HepG2 (cell line): ENCODE measurements at regions not wholly inside any gene's neighbourhood (a gene's known extent, or its start where the extent isn't known, plus 50 kb on each side); places are given as distances from the start of the nearest gene placed in this dataset.

Experiments used
- ATAC-seq: fragments of 200-7000 bp; cut with Tn5 transposase; 3 replicates; pipeline ENCODE4 v1.9.1; 2020; ENCODE audit warnings: mild to moderate bottlenecking, moderate library complexity
- BruUV-seq: library from RNA; stranded (reverse); fragments of 400-500 nt; replicated peaks from 2 replicates; lab custom pipeline; 2021; lab: Mats Ljungman, UMichigan
- CTCF ChIA-PET: fragments of 300-600 bp; formaldehyde crosslinking; extraction: SDS; loops from one replicate; lab custom pipeline; 2021; ENCODE audit warnings: low total read pairs, inconsistent platforms, low intra/inter-chr PET ratio; lab: Yijun Ruan, JAX
- POLR2A ChIA-PET: fragments of 350-600 bp; sonication (Branson Sonifier 250); formaldehyde crosslinking; loops from one replicate; lab custom pipeline; 2020; ENCODE audit warnings: antibody characterized with exemption, inconsistent platforms; lab: Yijun Ruan, JAX
- DNase-seq: peaks from one replicate; pipeline ENCODE4 v3.0.0-alpha.2; 2015; ENCODE audit warnings: low spot score
- FAIRE-seq: peaks from 3 replicates; lab custom pipeline; 2011; peaks lifted over from hg19 to GRCh38; lab: Jason Lieb, UNC
- H2AFZ ChIP-seq: one replicate; pipeline ENCODE4 v1.6.1; 2011; ENCODE audit warnings: low read length, inconsistent platforms
- H3K27ac ChIP-seq: fragments of 300-600 bp; 3 replicates; pipeline ENCODE4 v1.8.0; 2011; ENCODE audit warnings: mixed run types, mild to moderate bottlenecking, mixed read lengths, low read length, inconsistent platforms; ENCODE audit not compliant: insufficient read depth; ENCODE audit errors: extremely low read length
- H3K27me3 ChIP-seq, 2 experiments: fragments of 200-600 bp in 1 of 2; 2 replicates in 1 of 2; 3 replicates in 1 of 2; pipeline versions ENCODE4 v1.6.0 to v1.8.0; 2011; ENCODE audit warnings: low read length in 2 of 2, mild to moderate bottlenecking in 2 of 2, moderate library complexity in 2 of 2, inconsistent platforms in 1 of 2; ENCODE audit not compliant: insufficient read depth in 2 of 2, control insufficient read depth in 1 of 2
- H3K36me3 ChIP-seq, 2 experiments: fragments of 200-600 bp in 1 of 2; replicated peaks in 1 of 2; 2 replicates in 1 of 2; 3 replicates in 1 of 2; pipeline versions ENCODE4 v1.5.1 to v1.8.0; 2011; ENCODE audit warnings: low read length in 2 of 2, inconsistent platforms in 1 of 2; ENCODE audit not compliant: insufficient read depth in 2 of 2, control insufficient read depth in 1 of 2
- H3K4me1 ChIP-seq: 2 replicates; pipeline ENCODE4 v1.5.1; 2012; ENCODE audit warnings: low read length, inconsistent platforms; ENCODE audit not compliant: insufficient read depth
- H3K4me2 ChIP-seq: 2 replicates; pipeline ENCODE4 v1.6.0; 2011; ENCODE audit warnings: low read depth, low read length, inconsistent platforms
- H3K4me3 ChIP-seq, 3 experiments: fragments of 200-600 bp in 1 of 3; sonication (generic), shearing (Covaris generic) in 1 of 3; replicated peaks in 1 of 3; 2 replicates each; pipeline ENCODE4 v1.5.1; 2011 to 2016; ENCODE audit warnings: low read length in 3 of 3, inconsistent platforms in 2 of 3, low read depth in 2 of 3, mild to moderate bottlenecking in 2 of 3, control low read depth in 1 of 3, mixed read lengths in 1 of 3; ENCODE audit not compliant: insufficient read depth in 1 of 3
- H3K79me2 ChIP-seq: one replicate; pipeline ENCODE4 v1.6.1; 2011; ENCODE audit warnings: low read length, inconsistent platforms; ENCODE audit not compliant: insufficient read depth
- H3K9ac ChIP-seq: 2 replicates; pipeline ENCODE4 v1.6.0; 2011; ENCODE audit warnings: mild to moderate bottlenecking, low read depth, low read length, inconsistent platforms; ENCODE audit not compliant: insufficient read depth
- H3K9me3 ChIP-seq: 2 replicates; pipeline ENCODE4 v1.5.1; 2012; ENCODE audit warnings: mild to moderate bottlenecking, low read length
- H4K20me1 ChIP-seq: 2 replicates; pipeline ENCODE4 v1.6.0; 2011; ENCODE audit warnings: inconsistent platforms, mild to moderate bottlenecking, low read length, moderate library complexity; ENCODE audit not compliant: insufficient read depth
- ATF7 ChIP-seq, 2 experiments: fragments of 450-650 bp in 1 of 2; sonication (generic) in 1 of 2; formaldehyde crosslinking in 1 of 2; IDR thresholded peaks; 2 replicates each; pipeline versions ENCODE4 v1.4.0 to v1.6.1; 2016 to 2020; ENCODE audit warnings: antibody characterized with exemption in 1 of 2, mild to moderate bottlenecking in 1 of 2, missing genetic modification reagents in 1 of 2
- DNMT1 ChIP-seq: sonication (generic); formaldehyde crosslinking; IDR thresholded peaks from 2 replicates; pipeline ENCODE4 v1.5.1; 2020; ENCODE audit warnings: mild to moderate bottlenecking, missing genetic modification reagents
- EHMT2 ChIP-seq: fragments of 200-600 bp; sonication (generic); IDR thresholded peaks from 2 replicates; pipeline ENCODE4 v1.7.0; 2017; ENCODE audit warnings: antibody characterized with exemption, low read depth, low read length, borderline replicate concordance
- GPN1 ChIP-seq: sonication (generic); formaldehyde crosslinking; IDR thresholded peaks from 2 replicates; pipeline ENCODE4 v1.5.1; 2020; ENCODE audit warnings: missing genetic modification reagents, borderline replicate concordance
- HCFC1 ChIP-seq: fragments of 150-350 bp; IDR thresholded peaks from 2 replicates; pipeline ENCODE4 v1.6.1; 2014; ENCODE audit warnings: low read depth, low read length
- MXD4 ChIP-seq: IDR thresholded peaks from 2 replicates; pipeline ENCODE4 v1.6.1; 2016; ENCODE audit warnings: mild to moderate bottlenecking, missing biosample characterization, missing genetic modification reagents
- NKX3-1 ChIP-seq: sonication (generic); formaldehyde crosslinking; IDR thresholded peaks from 2 replicates; pipeline ENCODE4 v1.5.0; 2020; ENCODE audit warnings: missing genetic modification reagents
- RELA ChIP-seq: sonication (generic); formaldehyde crosslinking; IDR thresholded peaks from 2 replicates; pipeline ENCODE4 v1.4.0; 2020; ENCODE audit warnings: missing genetic modification reagents
- SNAPC2 ChIP-seq: sonication (generic); formaldehyde crosslinking; IDR thresholded peaks from 2 replicates; pipeline ENCODE4 v1.8.1; 2022; ENCODE audit warnings: mild to moderate bottlenecking, missing genetic modification reagents
- SP140L ChIP-seq: sonication (generic); formaldehyde crosslinking; IDR thresholded peaks from 2 replicates; pipeline ENCODE4 v1.4.0; 2020; ENCODE audit warnings: missing genetic modification reagents, borderline replicate concordance
- ZNF234 ChIP-seq: sonication (generic); formaldehyde crosslinking; conservative IDR thresholded peaks from 2 replicates; pipeline ENCODE4 v1.5.1; 2020; ENCODE audit warnings: mild to moderate bottlenecking, missing genetic modification reagents
- ZNF484 ChIP-seq: sonication (generic); formaldehyde crosslinking; IDR thresholded peaks from 2 replicates; pipeline ENCODE4 v1.5.1; 2020; ENCODE audit warnings: mild to moderate bottlenecking, low read depth, missing genetic modification reagents, borderline replicate concordance
- ZNF776 ChIP-seq: sonication (generic); formaldehyde crosslinking; IDR thresholded peaks from 2 replicates; pipeline ENCODE4 v1.4.0; 2020; ENCODE audit warnings: mild to moderate bottlenecking, missing genetic modification reagents
- WGBS: methylation state at CpG from one replicate; pipeline ENCODE4 v1.1.6; 2017; ENCODE audit warnings: low lambda C conversion rate; 5-methylcytosine and 5-hydroxymethylcytosine counted together
- in situ Hi-C: cut with HindIII; loops from 2 replicates; pipeline ENCODE4 v1.10.0; 2017; ENCODE audit warnings: low pct_unique_long_range_greater_than_20kb; ENCODE audit not compliant: extremely low pct_ligation_motif_present
- intact Hi-C: fragments of 100-400 bp; cut with micrococcal nuclease; formaldehyde crosslinking; loops from one replicate; pipeline ENCODE4 v1.10.0; 2022; ENCODE audit not compliant: unreplicated experiment
- TF ChIP-seq, protein P1 (sequence below): sonication (generic); formaldehyde crosslinking; IDR thresholded peaks from 2 replicates; pipeline ENCODE4 v1.9.0; 2021; ENCODE audit warnings: missing genetic modification reagents, borderline replicate concordance
- TF ChIP-seq, protein P2 (sequence below): IDR thresholded peaks from 2 replicates; pipeline ENCODE4 v1.6.1; 2016; ENCODE audit warnings: missing biosample characterization, missing genetic modification reagents, low read depth

DNA sequence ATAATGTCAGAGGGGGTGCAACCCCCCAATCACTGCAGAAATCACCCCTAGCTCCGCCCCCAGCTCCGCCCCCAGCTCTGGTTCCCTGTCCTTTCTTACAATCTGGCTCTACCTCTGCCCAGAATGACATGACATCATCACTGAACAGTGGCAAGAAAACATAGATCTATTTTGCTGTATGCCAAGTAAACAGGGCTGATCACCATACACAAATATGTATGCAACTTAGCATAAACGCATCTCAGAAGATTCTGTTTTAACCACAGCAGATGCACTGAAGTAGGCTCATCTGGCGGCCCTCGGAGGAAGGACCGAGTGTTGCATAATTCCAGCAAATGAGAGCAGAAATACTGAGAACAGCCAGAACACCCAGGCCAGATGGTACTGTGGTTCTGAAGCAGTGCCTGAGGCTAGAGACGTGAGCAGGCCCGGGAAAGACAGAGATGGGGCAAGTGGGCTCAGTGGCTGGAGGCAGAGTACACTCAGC lies 293.3 kb upstream of the KLF14 start:
- Histone ChIP-seq H3K4me2 (no peak overlapping the region), H3K36me3 (peaks cover 0 to 20% of the 10 kb centered on the region in 2 experiments; a peak in 3 of 5 replicates)
- in situ Hi-C loops: no loop called here
- no TSS peak for BruUV-seq
- intact Hi-C loops: no loop called here
- no peak for ATAC-seq
- TF ChIP-seq, protein P1, sequence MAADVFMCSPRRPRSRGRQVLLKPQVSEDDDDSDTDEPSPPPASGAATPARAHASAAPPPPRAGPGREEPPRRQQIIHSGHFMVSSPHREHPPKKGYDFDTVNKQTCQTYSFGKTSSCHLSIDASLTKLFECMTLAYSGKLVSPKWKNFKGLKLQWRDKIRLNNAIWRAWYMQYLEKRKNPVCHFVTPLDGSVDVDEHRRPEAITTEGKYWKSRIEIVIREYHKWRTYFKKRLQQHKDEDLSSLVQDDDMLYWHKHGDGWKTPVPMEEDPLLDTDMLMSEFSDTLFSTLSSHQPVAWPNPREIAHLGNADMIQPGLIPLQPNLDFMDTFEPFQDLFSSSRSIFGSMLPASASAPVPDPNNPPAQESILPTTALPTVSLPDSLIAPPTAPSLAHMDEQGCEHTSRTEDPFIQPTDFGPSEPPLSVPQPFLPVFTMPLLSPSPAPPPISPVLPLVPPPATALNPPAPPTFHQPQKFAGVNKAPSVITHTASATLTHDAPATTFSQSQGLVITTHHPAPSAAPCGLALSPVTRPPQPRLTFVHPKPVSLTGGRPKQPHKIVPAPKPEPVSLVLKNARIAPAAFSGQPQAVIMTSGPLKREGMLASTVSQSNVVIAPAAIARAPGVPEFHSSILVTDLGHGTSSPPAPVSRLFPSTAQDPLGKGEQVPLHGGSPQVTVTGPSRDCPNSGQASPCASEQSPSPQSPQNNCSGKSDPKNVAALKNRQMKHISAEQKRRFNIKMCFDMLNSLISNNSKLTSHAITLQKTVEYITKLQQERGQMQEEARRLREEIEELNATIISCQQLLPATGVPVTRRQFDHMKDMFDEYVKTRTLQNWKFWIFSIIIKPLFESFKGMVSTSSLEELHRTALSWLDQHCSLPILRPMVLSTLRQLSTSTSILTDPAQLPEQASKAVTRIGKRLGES (CRISPR knock-in tag): no peak
- TF ChIP-seq ATF7 (IDR thresholded peaks at IDR 0.05) (0 out of 2 replicates have a peak, but pooled peaks have one; percentile 54), ATF7 (CRISPR knock-in tag; IDR thresholded peaks at IDR 0.05) (no peak)
- TF ChIP-seq, all 625 proteins: peak for 1
- Histone ChIP-seq H2AFZ (no peak overlapping the region), H3K4me3 (no peak overlapping the region), H3K4me1 (no peaks in the 10 kb centered on the region), H3K9me3 (no peaks in the 10 kb centered on the region), H3K79me2 (peaks cover 28% of the 10 kb centered on the region), H3K27ac (no peak overlapping the region), H3K27me3 (no peaks in the 10 kb centered on the region), H4K20me1 (peaks cover 35% of the 10 kb centered on the region; the same call in 1 of the 2 replicates), H3K9ac (no peak overlapping the region)
- CTCF ChIA-PET: no interaction called here
- POLR2A ChIA-PET: no interaction called here
- FAIRE-seq (no peak), DNase-seq (no peak)
- WGBS: 98% methylated on average over 8 of the region's 8 CpGs

DNA sequence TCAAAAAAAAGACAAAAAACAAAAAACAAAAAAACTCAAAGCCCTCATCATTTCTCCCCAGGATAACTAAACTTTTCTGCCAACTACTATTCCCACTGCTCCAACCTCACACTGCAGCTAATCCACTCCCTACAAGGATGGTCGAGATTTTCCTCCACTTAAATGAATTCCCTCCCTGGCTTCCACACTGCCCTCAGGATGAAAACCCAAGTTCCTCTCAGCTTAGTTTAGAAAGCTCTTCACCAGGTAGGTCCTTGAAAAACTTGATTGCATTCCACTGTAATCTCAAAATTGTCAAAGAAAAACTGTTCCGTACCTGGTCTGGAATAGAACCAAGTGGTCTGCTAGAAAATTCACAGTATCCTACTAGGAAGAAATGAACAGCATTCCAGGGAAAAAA lies 294.3 kb upstream of the KLF14 start:
- ChIA-PET POLR2A (interaction anchor here (0.7 kb wide), 1 partner anchor 219 kb away, joined by 3 read pairs; no protein-coding TSS in a partner anchor), CTCF (no interaction called here)
- DNase-seq: no peak
- H4K20me1 ChIP-seq: peaks cover 33% of the 10 kb centered on the region; the same call in 1 of the 2 replicates
- in situ Hi-C loops (no loop called here), intact Hi-C loops (no loop called here)
- BruUV-seq: no TSS peak
- no peak overlapping the region for H3K9ac ChIP-seq
- no peaks in the 10 kb centered on the region for H3K27me3 ChIP-seq
- H2AFZ ChIP-seq: no peak overlapping the region
- 92% methylated on average over 2 of the region's 2 CpGs for WGBS
- H3K27ac ChIP-seq: no peak overlapping the region
- H3K4me2 ChIP-seq: no peak overlapping the region
- H3K36me3 ChIP-seq: peaks cover 0 to 18% of the 10 kb centered on the region in 2 experiments; a peak in 2 of 5 replicates
- ATAC-seq: no peak
- peaks cover 28% of the 10 kb centered on the region for H3K79me2 ChIP-seq
- no peak for FAIRE-seq
- no peaks in the 10 kb centered on the region for H3K4me1 ChIP-seq
- H3K9me3 ChIP-seq: no peaks in the 10 kb centered on the region
- no peak overlapping the region for H3K4me3 ChIP-seq
- TF ChIP-seq, protein P2, sequence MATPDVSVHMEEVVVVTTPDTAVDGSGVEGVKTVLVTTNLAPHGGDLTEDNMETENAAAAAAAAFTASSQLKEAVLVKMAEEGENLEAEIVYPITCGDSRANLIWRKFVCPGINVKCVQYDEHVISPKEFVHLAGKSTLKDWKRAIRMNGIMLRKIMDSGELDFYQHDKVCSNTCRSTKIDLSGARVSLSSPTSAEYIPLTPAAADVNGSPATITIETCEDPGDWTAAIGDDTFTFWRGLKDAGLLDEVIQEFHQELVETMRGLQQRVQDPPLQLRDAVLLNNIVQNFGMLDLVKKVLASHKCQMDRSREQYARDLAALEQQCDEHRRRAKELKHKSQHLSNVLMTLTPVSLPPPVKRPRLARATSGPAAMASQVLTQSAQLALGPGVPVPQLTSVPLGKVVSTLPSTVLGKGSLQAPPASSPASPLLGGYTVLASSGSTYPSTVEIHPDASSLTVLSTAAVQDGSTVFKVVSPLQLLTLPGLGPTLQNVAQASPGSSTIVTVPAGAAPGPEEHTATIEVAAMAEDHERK (CRISPR knock-in tag): no peak
- no peak for TF ChIP-seq GPN1 (CRISPR knock-in tag)
- TF ChIP-seq HCFC1: no peak
- no peak for TF ChIP-seq SP140L (CRISPR knock-in tag)
- TF ChIP-seq ZNF484 (CRISPR knock-in tag): no peak
- no peak for TF ChIP-seq SNAPC2
- TF ChIP-seq ZNF776: no peak
- TF ChIP-seq DNMT1: no peak
- no peak for TF ChIP-seq NKX3-1 (CRISPR knock-in tag)
- TF ChIP-seq ZNF234 (CRISPR knock-in tag): no peak
- TF ChIP-seq EHMT2: no peak
- TF ChIP-seq MXD4 (CRISPR knock-in tag): no peak
- TF ChIP-seq RELA (CRISPR knock-in tag): no peak
